HCT116 (cell line): ENCODE measurements at regions not wholly inside any gene's neighbourhood (a gene's known extent, or its start where the extent isn't known, plus 50 kb on each side); places are given as distances from the start of the nearest gene placed in this dataset.

ENCODE experiments used
- ATAC-seq: fragments of 200-7000 bp; cut with Tn5 transposase; 2 replicates; pipeline ENCODE4 v1.9.1; 2020; ENCODE audit warnings: mild to moderate bottlenecking, moderate library complexity
- BruUV-seq: library from RNA; stranded (reverse); fragments of 400-500 nt; replicated peaks from 2 replicates; lab custom pipeline; 2021; lab: Mats Ljungman, UMichigan
- CTCF ChIA-PET: fragments of 300-600 bp; sonication (Branson Sonifier 250); formaldehyde crosslinking; loops from one replicate; lab custom pipeline; 2021; ENCODE audit warnings: antibody characterized with exemption; lab: Charles Lee
- POLR2A ChIA-PET: fragments of 300-600, 350-600 bp; sonication (Branson Sonifier 250); formaldehyde crosslinking; loops from one replicate; lab custom pipeline; 2021; ENCODE audit warnings: antibody characterized with exemption; lab: Charles Lee
- RAD21 ChIA-PET, 2 experiments: fragments of 300-600 bp; sonication (Branson Sonifier 250); formaldehyde crosslinking; loops; one replicate each; lab custom pipeline; 2023; ENCODE audit warnings: low total read pairs in 2 of 2; ENCODE audit not compliant: uncharacterized antibody in 2 of 2, unreplicated experiment in 2 of 2, low non-redundant PET in 1 of 2; lab: Charles Lee
- DNase-seq: peaks from one replicate; pipeline ENCODE4 v3.0.0-alpha.2; 2010; ENCODE audit warnings: low read depth, low spot score
- H2AFZ ChIP-seq: fragments of 200-600 bp; shearing (Covaris generic), sonication (generic); 2 replicates; pipeline ENCODE4 v1.6.1; 2017; ENCODE audit warnings: low read depth, mixed run types, mixed read lengths, antibody characterized with exemption, low read length; ENCODE audit not compliant: poor library complexity, severe bottlenecking
- H3K27ac ChIP-seq: 2 replicates; pipeline ENCODE4 v1.5.1; 2012; ENCODE audit warnings: low read depth, low read length
- H3K27me3 ChIP-seq: fragments of 200-600 bp; sonication (generic); 2 replicates; pipeline ENCODE4 v1.6.1; 2016; ENCODE audit warnings: mixed run types, low read length, mixed read lengths; ENCODE audit not compliant: insufficient read depth
- H3K36me3 ChIP-seq, 2 experiments: fragments of 200-500 bp in 1 of 2; fragments of 200-600 bp in 1 of 2; sonication (Bioruptor generic) in 1 of 2; sonication (generic) in 1 of 2; 2 replicates each; pipeline versions ENCODE4 v1.5.1 to v1.6.1; 2014 to 2016; ENCODE audit warnings: low read length in 2 of 2, inconsistent platforms in 1 of 2, mixed read lengths in 1 of 2, mixed run types in 1 of 2; ENCODE audit not compliant: insufficient read depth in 2 of 2, control insufficient read depth in 1 of 2
- H3K4me1 ChIP-seq, 2 experiments: fragments of 200-600 bp in 1 of 2; sonication (generic) in 1 of 2; 2 replicates each; pipeline versions ENCODE4 v1.5.1 to v1.6.1; 2012 to 2017; ENCODE audit warnings: low read length in 2 of 2, inconsistent platforms in 1 of 2, mild to moderate bottlenecking in 1 of 2, mixed read lengths in 1 of 2, mixed run types in 1 of 2, moderate library complexity in 1 of 2; ENCODE audit not compliant: insufficient read depth in 2 of 2, control insufficient read depth in 1 of 2
- H3K4me2 ChIP-seq: fragments of 200-600 bp; sonication (generic); 2 replicates; pipeline ENCODE4 v1.6.1; 2017; ENCODE audit warnings: mixed run types, low read length, mixed read lengths
- H3K4me3 ChIP-seq, 2 experiments: fragments of 200-600 bp in 1 of 2; sonication (generic) in 1 of 2; replicated peaks in 1 of 2; 2 replicates each; pipeline ENCODE4 v1.5.1; 2011 to 2016; ENCODE audit warnings: low read length in 2 of 2, control low read depth in 1 of 2, low read depth in 1 of 2, mild to moderate bottlenecking in 1 of 2, mixed read lengths in 1 of 2, mixed run types in 1 of 2
- H3K79me2 ChIP-seq: fragments of 200-600 bp; sonication (generic); 2 replicates; pipeline ENCODE4 v1.6.1; 2017; ENCODE audit warnings: mild to moderate bottlenecking, mixed run types, low read length, moderate library complexity, mixed read lengths; ENCODE audit not compliant: insufficient read depth
- H3K9ac ChIP-seq: fragments of 200-600 bp; sonication (generic); 2 replicates; pipeline ENCODE4 v1.6.1; 2016; ENCODE audit warnings: low read length, mixed read lengths
- H3K9me2 ChIP-seq: fragments of 200-600 bp; sonication (generic), shearing (Covaris generic); 2 replicates; pipeline ENCODE4 v1.6.1; 2017; ENCODE audit warnings: mixed run types, mild to moderate bottlenecking, moderate library complexity; ENCODE audit not compliant: insufficient read depth
- H3K9me3 ChIP-seq, 2 experiments: fragments of 200-500 bp in 1 of 2; fragments of 200-600 bp in 1 of 2; sonication (Bioruptor generic) in 1 of 2; sonication (generic) in 1 of 2; 2 replicates each; pipeline ENCODE4 v1.6.1; 2014 to 2017; ENCODE audit warnings: low read length in 2 of 2, mixed read lengths in 2 of 2, inconsistent platforms in 1 of 2, low read depth in 1 of 2, mild to moderate bottlenecking in 1 of 2, mixed run types in 1 of 2, moderate library complexity in 1 of 2; ENCODE audit not compliant: control insufficient read depth in 1 of 2, insufficient read depth in 1 of 2
- H4K20me1 ChIP-seq: fragments of 200-600 bp; sonication (generic), shearing (Covaris generic); 2 replicates; pipeline ENCODE4 v1.6.1; 2017; ENCODE audit warnings: mixed run types, mild to moderate bottlenecking, moderate library complexity; ENCODE audit not compliant: insufficient read depth
- CBX3 ChIP-seq: IDR thresholded peaks from 2 replicates; pipeline ENCODE4 v1.6.1; 2012; ENCODE audit warnings: low read depth
- CTCF ChIP-seq, 3 experiments: fragments of 200-600 bp in 1 of 3; sonication (generic) in 1 of 3; IDR thresholded peaks in 2 of 3; conservative IDR thresholded peaks in 1 of 3; 2 replicates each; pipeline ENCODE4 v1.5.1; 2012 to 2017; ENCODE audit warnings: low read depth in 2 of 3, low read length in 2 of 3, antibody characterized with exemption in 1 of 3, borderline replicate concordance in 1 of 3, control low read depth in 1 of 3, mild to moderate bottlenecking in 1 of 3, mixed read lengths in 1 of 3, mixed run types in 1 of 3, moderate library complexity in 1 of 3; ENCODE audit not compliant: insufficient read depth in 1 of 3
- EGR1 ChIP-seq: IDR thresholded peaks from 2 replicates; pipeline ENCODE4 v1.6.1; 2012; ENCODE audit warnings: low read depth
- EZH2 ChIP-seq: fragments of 200-600 bp; sonication (generic); IDR thresholded peaks from 2 replicates; pipeline ENCODE4 v1.6.1; 2017; ENCODE audit warnings: antibody characterized with exemption, mixed run types
- FOSL1 ChIP-seq: IDR thresholded peaks from 2 replicates; pipeline ENCODE4 v1.6.1; 2012; ENCODE audit warnings: low read depth
- POLR2AphosphoS5 ChIP-seq: IDR thresholded peaks from 2 replicates; pipeline ENCODE4 v1.6.1; 2011; ENCODE audit warnings: mild to moderate bottlenecking, low read depth, low read length, moderate library complexity
- SIN3A ChIP-seq: IDR thresholded peaks from 2 replicates; pipeline ENCODE4 v1.6.1; 2012; ENCODE audit warnings: low read depth
- SP1 ChIP-seq: IDR thresholded peaks from 2 replicates; pipeline ENCODE4 v1.6.1; 2012; ENCODE audit warnings: low read depth
- YY1 ChIP-seq: IDR thresholded peaks from 2 replicates; pipeline ENCODE4 v1.6.1; 2011; ENCODE audit warnings: low read length, low read depth, moderate library complexity, mild to moderate bottlenecking; ENCODE audit not compliant: insufficient replicate concordance; ENCODE audit errors: extremely low read depth
- ZNF274 ChIP-seq: fragments of 200-500 bp; sonication (Bioruptor generic); IDR thresholded peaks from 2 replicates; pipeline ENCODE4 v1.6.1; 2014; ENCODE audit warnings: mild to moderate bottlenecking, low read depth, low read length, inconsistent platforms
- intact Hi-C: fragments of 100-400 bp; cut with micrococcal nuclease; formaldehyde crosslinking; loops from 2 replicates; pipeline ENCODE4 v1.10.0; 2022
- TF ChIP-seq, protein P1 (sequence below): IDR thresholded peaks from 2 replicates; pipeline ENCODE4 v1.6.1; 2012

GRCh38 chr2:77604953-77605929 lies 83.1 kb upstream of the LRRTM4 start:
- intact Hi-C loops, result no loop called here
- H3K9me2 ChIP-seq, result no peaks in the 10 kb centered on the region
- H3K4me3 ChIP-seq, result no peak overlapping the region
- H2AFZ ChIP-seq, result no peak overlapping the region
- H3K27ac ChIP-seq, result no peak overlapping the region
- no peaks in the 10 kb centered on the region for H3K27me3 ChIP-seq
- no peak overlapping the region for H3K9ac ChIP-seq
- no peaks in the 10 kb centered on the region; a peak in 1 of 4 replicates for H3K36me3 ChIP-seq
- H3K4me1 ChIP-seq, result no peaks in the 10 kb centered on the region
- H3K9me3 ChIP-seq, result peaks cover 4 to 11% of the 10 kb centered on the region in 2 experiments; a peak in 2 of 4 replicates
- no peak overlapping the region for H3K4me2 ChIP-seq
- ChIA-PET POLR2A (no interaction called here), CTCF (no interaction called here), RAD21 (no interaction called here)
- BruUV-seq, result no TSS peak
- TF ChIP-seq EGR1 (no peak), POLR2AphosphoS5 (no peak), EZH2 (no peak), YY1 (no peak), SIN3A (no peak), CTCF (IDR thresholded peaks at IDR 0.05 in 2 of 3, conservative IDR thresholded peaks at IDR 0.05 in 1 of 3; ENCODE audit: borderline replicate concordance in 1 of 3, insufficient read depth in 1 of 3, low read depth in 2 of 3, low read length in 2 of 3) (no peak)
- no peak for ATAC-seq
- H4K20me1 ChIP-seq, result no peaks in the 10 kb centered on the region
- no peaks in the 10 kb centered on the region for H3K79me2 ChIP-seq
- DNase-seq, result no peak

DNA sequence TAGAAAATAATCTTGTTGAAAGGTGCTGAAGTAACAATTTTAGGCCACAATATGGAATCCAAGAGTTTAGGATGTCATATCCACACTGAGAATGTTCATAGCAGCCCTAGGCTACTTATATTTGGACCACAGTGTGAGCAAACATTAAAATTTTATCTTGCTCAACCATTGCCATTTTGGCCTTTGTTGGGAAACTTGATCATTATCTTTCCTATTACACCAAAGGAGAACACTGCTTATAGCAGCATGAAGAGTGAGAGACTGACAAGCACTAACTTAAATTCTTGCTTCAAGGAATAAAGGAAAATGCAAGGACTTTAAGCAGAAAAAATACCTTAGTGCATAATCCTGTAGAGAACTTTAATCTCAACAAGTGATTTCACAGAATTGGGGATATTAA lies 86.3 kb upstream of the LRRTM4 start:
- CTCF ChIA-PET, result no interaction called here
- Histone ChIP-seq H2AFZ (no peak overlapping the region), H3K4me3 (no peak overlapping the region), H3K9ac (no peak overlapping the region), H3K79me2 (no peaks in the 10 kb centered on the region), H3K27me3 (no peaks in the 10 kb centered on the region), H3K4me1 (no peaks in the 10 kb centered on the region), H3K4me2 (no peak overlapping the region), H3K9me3 (peaks cover 4 to 15% of the 10 kb centered on the region in 2 experiments; a peak in 2 of 4 replicates), H4K20me1 (no peaks in the 10 kb centered on the region), H3K36me3 (no peaks in the 10 kb centered on the region), H3K9me2 (no peaks in the 10 kb centered on the region), H3K27ac (no peak overlapping the region)
- RAD21 ChIA-PET, result no interaction called here
- no peak for DNase-seq
- intact Hi-C loops, result no loop called here
- no peak for ATAC-seq
- POLR2A ChIA-PET, result no interaction called here
- BruUV-seq, result no TSS peak
- TF ChIP-seq FOSL1, result no peak
- no peak for TF ChIP-seq POLR2AphosphoS5
- TF ChIP-seq EGR1, result no peak
- no peak for TF ChIP-seq CBX3
- TF ChIP-seq, protein P1, sequence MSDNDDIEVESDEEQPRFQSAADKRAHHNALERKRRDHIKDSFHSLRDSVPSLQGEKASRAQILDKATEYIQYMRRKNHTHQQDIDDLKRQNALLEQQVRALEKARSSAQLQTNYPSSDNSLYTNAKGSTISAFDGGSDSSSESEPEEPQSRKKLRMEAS, result no peak
- TF ChIP-seq ZNF274, result no peak
- no peak for TF ChIP-seq SIN3A
- no peak for TF ChIP-seq SP1
- no peak for TF ChIP-seq CTCF (IDR thresholded peaks at IDR 0.05 in 2 of 3, conservative IDR thresholded peaks at IDR 0.05 in 1 of 3; ENCODE audit: borderline replicate concordance in 1 of 3, insufficient read depth in 1 of 3, low read depth in 2 of 3, low read length in 2 of 3)
